ENCODE measurements at regions not wholly inside any gene's neighbourhood (a gene's known extent, or its start where the extent isn't known, plus 50 kb on each side); places are given as distances from the start of the nearest gene placed in this dataset.
"Not testable (repeated sequence)": the region's sequence is repeated elsewhere in the genome, so short reads cannot be mapped to it uniquely, and the experiment has no call there.

- peak; percentile 57 for TF ChIP-seq CTCF (IDR thresholded peaks at IDR 0.05; ENCODE audit: low read length)
- not testable (repeated sequence) for H3K27me3 ChIP-seq (ENCODE audit: insufficient read depth, low read length); H3K4me1 ChIP-seq (ENCODE audit: insufficient read depth, low read length, severe bottlenecking); H4K20me1 ChIP-seq (ENCODE audit: insufficient read depth, low read length); H3K9me3 ChIP-seq (ENCODE audit: low read length); H3K4me3 ChIP-seq (ENCODE audit: low read depth, low read length, poor library complexity, severe bottlenecking); H3K9ac ChIP-seq (ENCODE audit: low read length); H3F3A ChIP-seq (ENCODE audit: insufficient read depth, low read length); H2AFZ ChIP-seq (ENCODE audit: low read length); H3K9me2 ChIP-seq (ENCODE audit: low read depth, low read length); H3K79me2 ChIP-seq (ENCODE audit: insufficient read depth, low read length); H3K27ac ChIP-seq (ENCODE audit: low read depth, low read length, poor library complexity, severe bottlenecking); H3K4me2 ChIP-seq (ENCODE audit: low read length); H3K36me3 ChIP-seq (ENCODE audit: insufficient read depth, low read length)
Observed at GRCh38 chr1:148254611-148255429, 102.7 kb upstream of the NBPF11 start.

- not testable (repeated sequence) for H3K27me3 ChIP-seq (ENCODE audit: insufficient read depth, low read length); H4K20me1 ChIP-seq (ENCODE audit: insufficient read depth, low read length)
Observed at GRCh38 chr1:148253808-148254207, 101.7 kb upstream of the NBPF11 start.

GRCh38 chr1:148248798-148249197 is 96.7 kb upstream of the NBPF11 start:
- H3F3A ChIP-seq (ENCODE audit: insufficient read depth, low read length); H3K4me2 ChIP-seq (ENCODE audit: low read length); H3K9ac ChIP-seq (ENCODE audit: low read length); H4K20me1 ChIP-seq (ENCODE audit: insufficient read depth, low read length); H3K4me1 ChIP-seq (ENCODE audit: insufficient read depth, low read length, severe bottlenecking); H3K79me2 ChIP-seq (ENCODE audit: insufficient read depth, low read length); H3K36me3 ChIP-seq (ENCODE audit: insufficient read depth, low read length); H3K27me3 ChIP-seq (ENCODE audit: insufficient read depth, low read length); H2AFZ ChIP-seq (ENCODE audit: low read length); H3K4me3 ChIP-seq (ENCODE audit: low read depth, low read length, poor library complexity, severe bottlenecking); H3K9me3 ChIP-seq (ENCODE audit: low read length); H3K9me2 ChIP-seq (ENCODE audit: low read depth, low read length); H3K27ac ChIP-seq (ENCODE audit: low read depth, low read length, poor library complexity, severe bottlenecking): not testable (repeated sequence)

More at GRCh38 chr1:148253808-148254207, 101.7 kb upstream of the NBPF11 start:
- not testable (repeated sequence) for H3K4me1 ChIP-seq (ENCODE audit: insufficient read depth, low read length, severe bottlenecking); H3K9ac ChIP-seq (ENCODE audit: low read length); H3K4me2 ChIP-seq (ENCODE audit: low read length); H3K9me2 ChIP-seq (ENCODE audit: low read depth, low read length); H3K9me3 ChIP-seq (ENCODE audit: low read length); H3F3A ChIP-seq (ENCODE audit: insufficient read depth, low read length); H3K4me3 ChIP-seq (ENCODE audit: low read depth, low read length, poor library complexity, severe bottlenecking); H3K79me2 ChIP-seq (ENCODE audit: insufficient read depth, low read length); H2AFZ ChIP-seq (ENCODE audit: low read length); H3K36me3 ChIP-seq (ENCODE audit: insufficient read depth, low read length); H3K27ac ChIP-seq (ENCODE audit: low read depth, low read length, poor library complexity, severe bottlenecking)

- H4K20me1 ChIP-seq (ENCODE audit: insufficient read depth, low read length); H3K9ac ChIP-seq (ENCODE audit: low read length); H3K4me3 ChIP-seq (ENCODE audit: low read depth, low read length, poor library complexity, severe bottlenecking); H3K9me3 ChIP-seq (ENCODE audit: low read length); H3K4me2 ChIP-seq (ENCODE audit: low read length); H3K36me3 ChIP-seq (ENCODE audit: insufficient read depth, low read length); H3K4me1 ChIP-seq (ENCODE audit: insufficient read depth, low read length, severe bottlenecking); H3K27me3 ChIP-seq (ENCODE audit: insufficient read depth, low read length); H3K27ac ChIP-seq (ENCODE audit: low read depth, low read length, poor library complexity, severe bottlenecking); H3F3A ChIP-seq (ENCODE audit: insufficient read depth, low read length); H3K79me2 ChIP-seq (ENCODE audit: insufficient read depth, low read length); H3K9me2 ChIP-seq (ENCODE audit: low read depth, low read length); H2AFZ ChIP-seq (ENCODE audit: low read length): not testable (repeated sequence)
Observed at GRCh38 chr1:148246258-148246861, 94.3 kb upstream of the NBPF11 start.

- not testable (repeated sequence) for H3K9ac ChIP-seq (ENCODE audit: low read length); H4K20me1 ChIP-seq (ENCODE audit: insufficient read depth, low read length); H3K4me3 ChIP-seq (ENCODE audit: low read depth, low read length, poor library complexity, severe bottlenecking); H3F3A ChIP-seq (ENCODE audit: insufficient read depth, low read length); H3K27me3 ChIP-seq (ENCODE audit: insufficient read depth, low read length); H3K4me1 ChIP-seq (ENCODE audit: insufficient read depth, low read length, severe bottlenecking); H3K9me3 ChIP-seq (ENCODE audit: low read length); H2AFZ ChIP-seq (ENCODE audit: low read length); H3K79me2 ChIP-seq (ENCODE audit: insufficient read depth, low read length); H3K27ac ChIP-seq (ENCODE audit: low read depth, low read length, poor library complexity, severe bottlenecking); H3K4me2 ChIP-seq (ENCODE audit: low read length); H3K9me2 ChIP-seq (ENCODE audit: low read depth, low read length); H3K36me3 ChIP-seq (ENCODE audit: insufficient read depth, low read length)
Observed at GRCh38 chr1:148245843-148246242, 93.8 kb upstream of the NBPF11 start.

- H4K20me1 ChIP-seq (ENCODE audit: insufficient read depth, low read length); H3K9me3 ChIP-seq (ENCODE audit: low read length); H3K27ac ChIP-seq (ENCODE audit: low read depth, low read length, poor library complexity, severe bottlenecking); H3K9me2 ChIP-seq (ENCODE audit: low read depth, low read length); H3K4me2 ChIP-seq (ENCODE audit: low read length); H3K27me3 ChIP-seq (ENCODE audit: insufficient read depth, low read length); H3K9ac ChIP-seq (ENCODE audit: low read length); H3K36me3 ChIP-seq (ENCODE audit: insufficient read depth, low read length); H3K4me1 ChIP-seq (ENCODE audit: insufficient read depth, low read length, severe bottlenecking); H2AFZ ChIP-seq (ENCODE audit: low read length); H3F3A ChIP-seq (ENCODE audit: insufficient read depth, low read length); H3K79me2 ChIP-seq (ENCODE audit: insufficient read depth, low read length); H3K4me3 ChIP-seq (ENCODE audit: low read depth, low read length, poor library complexity, severe bottlenecking): not testable (repeated sequence)
Observed at GRCh38 chr1:148245443-148245842, 93.4 kb upstream of the NBPF11 start.

GRCh38 chr1:148233250-148233649 is 81.2 kb upstream of the NBPF11 start:
- not testable (repeated sequence) for H3K9me3 ChIP-seq (ENCODE audit: low read length); H3K79me2 ChIP-seq (ENCODE audit: insufficient read depth, low read length); H3K27ac ChIP-seq (ENCODE audit: low read depth, low read length, poor library complexity, severe bottlenecking); H4K20me1 ChIP-seq (ENCODE audit: insufficient read depth, low read length); H3K4me2 ChIP-seq (ENCODE audit: low read length); H3K9ac ChIP-seq (ENCODE audit: low read length); H3K4me1 ChIP-seq (ENCODE audit: insufficient read depth, low read length, severe bottlenecking); H3K36me3 ChIP-seq (ENCODE audit: insufficient read depth, low read length); H3K27me3 ChIP-seq (ENCODE audit: insufficient read depth, low read length); H3K4me3 ChIP-seq (ENCODE audit: low read depth, low read length, poor library complexity, severe bottlenecking); H2AFZ ChIP-seq (ENCODE audit: low read length); H3K9me2 ChIP-seq (ENCODE audit: low read depth, low read length); H3F3A ChIP-seq (ENCODE audit: insufficient read depth, low read length)
